Panc1 (cell line): ENCODE measurements at regions not wholly inside any gene's neighbourhood (a gene's known extent, or its start where the extent isn't known, plus 50 kb on each side); places are given as distances from the start of the nearest gene placed in this dataset.

Experiments
- ATAC-seq: fragments of 200-7000 bp; cut with Tn5 transposase; 2 replicates; pipeline ENCODE4 v1.9.1; 2020; ENCODE audit warnings: mild to moderate bottlenecking, moderate library complexity
- BruUV-seq: library from RNA; stranded (reverse); fragments of 400-500 nt; replicated peaks from 2 replicates; lab custom pipeline; 2021; lab: Mats Ljungman, UMichigan
- CTCF ChIA-PET: fragments of 300-600 bp; sonication (Branson Sonifier 250); formaldehyde crosslinking; loops from one replicate; lab custom pipeline; 2022; ENCODE audit warnings: antibody characterized with exemption; lab: Charles Lee
- POLR2A ChIA-PET: fragments of 300-600 bp; sonication (Branson Sonifier 250); formaldehyde crosslinking; loops from one replicate; lab custom pipeline; 2022; ENCODE audit warnings: antibody characterized with exemption; lab: Charles Lee
- DNase-seq: peaks from one replicate; pipeline ENCODE4 v3.0.0-alpha.2; 2010; ENCODE audit warnings: low read depth, low spot score
- H3K27ac ChIP-seq: 2 replicates; pipeline ENCODE4 v1.5.1; 2011; ENCODE audit warnings: mild to moderate bottlenecking, low read length, inconsistent platforms
- H3K27me3 ChIP-seq: fragments of 200-500 bp; sonication (Bioruptor generic); 2 replicates; pipeline ENCODE4 v1.6.0; 2014; ENCODE audit warnings: low read length, inconsistent platforms; ENCODE audit not compliant: control insufficient read depth, insufficient read depth
- H3K36me3 ChIP-seq: fragments of 200-500 bp; sonication (Bioruptor generic); 2 replicates; pipeline ENCODE4 v1.5.1; 2014; ENCODE audit warnings: inconsistent platforms, mild to moderate bottlenecking, low read length, moderate library complexity; ENCODE audit not compliant: control insufficient read depth, insufficient read depth
- H3K4me1 ChIP-seq: 2 replicates; pipeline ENCODE4 v1.5.1; 2011; ENCODE audit warnings: inconsistent platforms, mild to moderate bottlenecking, low read length, moderate library complexity; ENCODE audit not compliant: control insufficient read depth, insufficient read depth
- H3K4me3 ChIP-seq, 2 experiments: 2 replicates each; pipeline ENCODE4 v1.5.1; 2011 to 2012; ENCODE audit warnings: low read depth in 2 of 2, low read length in 2 of 2, mild to moderate bottlenecking in 2 of 2, inconsistent platforms in 1 of 2, moderate library complexity in 1 of 2
- H3K9me3 ChIP-seq: fragments of 200-500 bp; sonication (Bioruptor generic); 2 replicates; pipeline ENCODE4 v1.5.1; 2014; ENCODE audit warnings: low read depth, mild to moderate bottlenecking, inconsistent platforms, low read length, moderate library complexity; ENCODE audit not compliant: control insufficient read depth, insufficient read depth
- CTCF ChIP-seq: fragments of 450-650 bp; IDR thresholded peaks from 2 replicates; pipeline ENCODE4 v1.5.1; 2017; ENCODE audit warnings: mild to moderate bottlenecking
- POLR2AphosphoS5 ChIP-seq: IDR thresholded peaks from 2 replicates; pipeline ENCODE4 v1.6.1; 2012; ENCODE audit warnings: mild to moderate bottlenecking, low read depth, low read length, moderate library complexity
- REST ChIP-seq, 2 experiments: IDR thresholded peaks; 2 replicates each; pipeline ENCODE4 v1.6.1; 2011 to 2012; ENCODE audit warnings: low read depth in 2 of 2, control low read depth in 1 of 2, low read length in 1 of 2, mild to moderate bottlenecking in 1 of 2, moderate library complexity in 1 of 2; ENCODE audit not compliant: insufficient read depth in 1 of 2
- SIN3A ChIP-seq: IDR thresholded peaks from 2 replicates; pipeline ENCODE4 v1.6.1; 2012; ENCODE audit warnings: low read depth, mild to moderate bottlenecking, low read length, moderate library complexity, borderline replicate concordance; ENCODE audit not compliant: insufficient read depth
- TCF7L2 ChIP-seq: IDR thresholded peaks from 2 replicates; pipeline ENCODE4 v1.6.1; 2011; ENCODE audit warnings: mild to moderate bottlenecking, low read depth, low read length, inconsistent platforms
- in situ Hi-C: cut with HindIII; loops from 2 replicates; pipeline ENCODE4 v1.10.0; 2016; ENCODE audit warnings: low sequenced_read_pairs, low pct_unique_long_range_greater_than_20kb
- intact Hi-C: fragments of 100-400 bp; cut with micrococcal nuclease; formaldehyde crosslinking; loops from one replicate; pipeline ENCODE4 v1.10.0; 2022; ENCODE audit not compliant: unreplicated experiment

- H3K4me1 ChIP-seq, result no peaks in the 10 kb centered on the region
- ATAC-seq (no peak), DNase-seq (no peak)
- no peak overlapping the region for H3K27ac ChIP-seq
- BruUV-seq, result no TSS peak
- in situ Hi-C loops (no loop called here), intact Hi-C loops (no loop called here)
- POLR2A ChIA-PET, result no interaction called here
- no peaks in the 10 kb centered on the region for H3K36me3 ChIP-seq
- no peaks in the 10 kb centered on the region; the same call in 1 of the 2 replicates for H3K9me3 ChIP-seq
- no peak overlapping the region for H3K4me3 ChIP-seq
- TF ChIP-seq REST (IDR thresholded peaks at IDR 0.05; ENCODE audit: insufficient read depth in 1 of 2, low read depth in 2 of 2, low read length in 1 of 2), result no peak
- TF ChIP-seq TCF7L2, result no peak
- no peaks in the 10 kb centered on the region for H3K27me3 ChIP-seq
- CTCF ChIA-PET, result no interaction called here
These were observed 388.0 kb upstream of the LRRTM4 start for GRCh38 chr2:77910136-77910535.

DNA sequence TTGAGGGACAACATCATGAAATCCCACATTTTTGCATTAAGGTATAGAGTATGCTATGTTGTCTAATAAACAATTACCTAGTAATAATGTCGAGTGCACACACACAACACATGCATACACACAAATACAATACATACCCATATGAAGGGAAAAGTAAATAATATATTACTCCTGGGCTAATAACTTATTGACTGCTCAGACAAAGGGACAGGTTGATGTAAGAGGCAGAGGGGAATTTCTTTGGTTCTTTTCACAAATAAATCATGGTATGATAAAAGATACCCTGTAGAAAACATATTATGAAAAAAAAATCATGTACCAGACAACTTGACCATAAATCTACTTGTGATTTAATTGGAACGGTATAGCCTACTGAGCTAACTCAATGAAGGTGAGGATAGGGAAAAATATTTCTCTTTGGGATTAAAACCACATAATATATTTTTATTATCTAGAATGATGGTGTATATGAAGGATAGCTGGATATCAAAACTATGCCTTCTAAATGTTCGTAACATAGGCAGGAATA is 398.7 kb upstream of the LRRTM4 start:
- CTCF ChIA-PET, result no interaction called here
- intact Hi-C loops, result no loop called here

More for the DNA sequence above, 398.7 kb upstream of the LRRTM4 start:
- no peak overlapping the region for H3K4me3 ChIP-seq
- H3K27me3 ChIP-seq, result no peaks in the 10 kb centered on the region
- DNase-seq, result no peak
- in situ Hi-C loops, result no loop called here
- H3K4me1 ChIP-seq, result no peaks in the 10 kb centered on the region
- no TSS peak for BruUV-seq
- H3K9me3 ChIP-seq, result no peaks in the 10 kb centered on the region
- TF ChIP-seq REST (IDR thresholded peaks at IDR 0.05; ENCODE audit: insufficient read depth in 1 of 2, low read depth in 2 of 2, low read length in 1 of 2) (no peak), CTCF (no peak), TCF7L2 (no peak), SIN3A (no peak), POLR2AphosphoS5 (no peak)
- POLR2A ChIA-PET, result no interaction called here
- no peak overlapping the region for H3K27ac ChIP-seq
- no peaks in the 10 kb centered on the region for H3K36me3 ChIP-seq
- no peak for ATAC-seq
